G401.6 (cell line): ENCODE measurements at regions not wholly inside any gene's neighbourhood (a gene's known extent, or its start where the extent isn't known, plus 50 kb on each side); places are given as distances from the start of the nearest gene placed in this dataset.

Experiments used
- FAIRE-seq: peaks from 2 replicates; lab custom pipeline; 2012; peaks lifted over from hg19 to GRCh38; lab: Jason Lieb, UNC

DNA sequence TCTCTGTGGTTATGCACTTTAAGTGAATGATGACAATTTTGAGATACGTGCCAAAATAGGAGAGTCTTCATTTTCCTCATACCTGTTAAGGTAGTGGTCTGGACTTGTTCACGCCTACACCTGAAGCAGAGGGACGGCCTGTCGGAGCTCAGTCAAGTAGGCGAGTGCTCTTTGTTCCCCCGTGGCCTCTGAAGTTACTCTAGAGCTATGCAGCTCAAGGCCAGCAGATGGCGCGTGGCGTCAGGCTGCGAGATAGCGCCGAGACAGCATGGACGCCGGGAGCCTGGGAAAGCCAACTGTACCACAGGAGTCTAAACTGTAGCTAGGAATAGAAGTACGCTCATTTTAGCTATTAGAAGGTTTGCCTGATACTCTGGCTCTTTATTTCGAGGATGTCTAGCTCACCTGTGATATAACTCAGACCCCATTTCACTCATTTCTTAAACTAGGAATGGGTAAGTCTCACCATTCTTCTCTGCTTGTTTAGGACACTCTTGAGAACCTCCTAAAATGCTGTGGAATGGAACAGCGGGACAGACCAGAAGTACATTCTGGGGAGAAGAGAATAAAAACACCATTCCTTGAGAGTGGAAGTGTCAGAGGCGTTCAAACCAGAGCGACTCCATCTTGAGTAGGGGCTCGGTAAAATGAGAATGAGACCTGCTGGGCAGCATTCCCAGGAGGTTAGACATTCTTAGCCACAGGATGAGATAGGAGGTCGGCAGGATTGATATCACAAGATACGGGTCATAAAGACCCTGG, 267.4 kb upstream of the HMGA2 start:
- FAIRE-seq: peak; percentile 77

- no peak for FAIRE-seq
These were observed 266.7 kb upstream of the HMGA2 start for GRCh38 chr12:65557438-65558181.

DNA sequence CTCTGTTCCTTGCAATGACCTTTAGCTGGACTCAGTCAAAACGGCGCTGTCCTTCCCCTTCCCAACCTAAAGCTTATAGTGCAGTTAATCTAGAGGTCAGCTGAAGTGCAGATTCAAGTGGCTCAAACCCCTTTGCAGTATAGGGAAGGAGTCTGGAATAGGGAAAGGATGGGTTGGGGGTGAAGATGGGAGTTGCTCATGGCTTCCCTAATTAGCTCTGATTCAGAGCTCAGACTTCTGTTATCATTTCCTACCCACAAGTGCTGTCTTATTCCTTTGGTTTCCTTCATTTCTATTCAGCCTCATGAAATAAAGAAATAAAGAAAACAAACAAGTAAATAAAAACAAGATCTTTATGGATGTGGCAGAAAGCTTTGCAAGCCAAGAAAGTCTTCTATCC, 264.0 kb upstream of the HMGA2 start:
- no peak for FAIRE-seq

- FAIRE-seq: no peak
These were observed 262.4 kb upstream of the HMGA2 start for GRCh38 chr12:65561798-65562382.

- peak; percentile 90 for FAIRE-seq
These were observed 258.4 kb upstream of the HMGA2 start for GRCh38 chr12:65565601-65566560.

DNA sequence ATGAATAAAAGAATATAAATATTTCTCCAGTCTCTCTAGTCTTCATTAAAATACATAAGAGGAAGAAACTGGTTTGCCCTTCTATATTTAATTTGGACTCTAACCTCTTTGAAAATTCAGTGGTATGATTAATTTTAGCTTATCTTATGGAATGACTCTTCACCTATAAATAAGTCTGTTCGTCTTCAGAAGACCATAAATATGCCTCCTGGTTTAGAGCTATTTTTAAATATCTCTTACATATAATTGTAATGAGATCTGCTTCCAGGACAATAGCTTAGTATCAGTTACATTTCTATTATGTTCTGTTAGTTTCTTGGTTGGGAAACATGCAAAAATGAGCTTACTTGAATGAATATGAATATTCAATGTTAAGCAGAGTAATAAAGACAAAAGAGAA, 257.5 kb upstream of the HMGA2 start:
- no peak for FAIRE-seq

- FAIRE-seq: no peak
These were observed 256.5 kb upstream of the HMGA2 start for GRCh38 chr12:65567820-65568219.

DNA sequence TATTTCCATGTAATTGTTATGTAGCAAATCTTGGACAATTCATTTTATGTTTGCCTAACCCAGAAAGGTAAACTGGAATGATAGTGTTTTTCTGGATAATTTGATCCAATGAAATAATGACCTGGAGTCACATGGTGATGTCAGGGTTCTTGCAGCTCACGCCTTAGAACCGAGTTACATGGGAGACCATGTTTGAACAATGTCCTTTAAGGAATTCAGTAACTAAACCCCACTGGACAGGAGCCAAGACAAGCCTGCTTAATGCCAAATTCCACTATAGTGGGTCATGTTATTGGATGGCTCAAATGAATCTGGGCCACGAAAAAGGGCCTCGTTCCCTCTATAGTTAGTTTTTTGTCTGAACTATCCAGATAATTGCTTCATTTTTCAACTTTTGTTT, 255.8 kb upstream of the HMGA2 start:
- peak; percentile 13 for FAIRE-seq

DNA sequence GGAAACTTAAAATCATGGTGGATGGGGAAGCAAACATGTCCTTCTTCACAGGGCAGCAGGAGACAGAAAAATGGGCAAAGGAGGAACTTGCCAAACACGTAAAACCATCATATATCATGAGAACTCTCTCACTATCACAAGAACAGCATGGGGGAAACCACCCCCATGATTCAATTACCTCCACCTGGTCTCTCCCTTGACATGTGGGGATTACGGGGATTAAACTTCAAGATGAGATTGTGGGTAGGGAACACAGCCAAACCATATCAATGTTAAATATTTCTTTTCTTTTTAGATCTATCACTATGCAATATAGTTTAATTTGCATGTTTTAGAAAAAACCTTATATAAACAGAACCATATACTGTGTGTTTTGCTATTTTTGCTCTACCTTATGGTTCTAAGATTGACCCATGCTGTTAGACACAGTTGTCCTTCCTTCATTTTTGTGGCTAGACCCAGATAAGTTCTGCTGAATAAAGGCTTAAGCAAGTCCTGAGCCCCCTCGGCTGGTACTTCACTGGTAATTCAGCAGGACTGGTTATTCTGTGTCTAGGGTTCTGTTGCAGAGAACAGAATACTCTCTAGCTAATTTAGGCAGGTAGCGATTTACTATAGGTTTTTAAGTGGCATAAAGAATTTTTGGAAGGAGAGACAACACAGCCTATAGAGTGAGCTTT, 253.7 kb upstream of the HMGA2 start:
- no peak for FAIRE-seq

- FAIRE-seq: no peak
These were observed 249.4 kb upstream of the HMGA2 start for GRCh38 chr12:65574867-65575266.

GRCh38 chr12:65584016-65584415, 240.3 kb upstream of the HMGA2 start:
- no peak for FAIRE-seq

GRCh38 chr12:65585648-65586602, 238.4 kb upstream of the HMGA2 start:
- peak; percentile 63 for FAIRE-seq

GRCh38 chr12:65586796-65587195, 237.5 kb upstream of the HMGA2 start:
- FAIRE-seq: no peak

- peak; percentile 90 for FAIRE-seq
These were observed 234.0 kb upstream of the HMGA2 start for GRCh38 chr12:65590318-65590717.

- FAIRE-seq: no peak
These were observed 231.9 kb upstream of the HMGA2 start for GRCh38 chr12:65592416-65592815.

GRCh38 chr12:65593239-65593701, 231.0 kb upstream of the HMGA2 start:
- no peak for FAIRE-seq

GRCh38 chr12:65594409-65594808, 229.9 kb upstream of the HMGA2 start:
- FAIRE-seq: peak; percentile 100

GRCh38 chr12:65595016-65595560, 229.2 kb upstream of the HMGA2 start:
- no peak for FAIRE-seq

GRCh38 chr12:65596514-65597091, 227.7 kb upstream of the HMGA2 start:
- FAIRE-seq: peak; percentile 91

DNA sequence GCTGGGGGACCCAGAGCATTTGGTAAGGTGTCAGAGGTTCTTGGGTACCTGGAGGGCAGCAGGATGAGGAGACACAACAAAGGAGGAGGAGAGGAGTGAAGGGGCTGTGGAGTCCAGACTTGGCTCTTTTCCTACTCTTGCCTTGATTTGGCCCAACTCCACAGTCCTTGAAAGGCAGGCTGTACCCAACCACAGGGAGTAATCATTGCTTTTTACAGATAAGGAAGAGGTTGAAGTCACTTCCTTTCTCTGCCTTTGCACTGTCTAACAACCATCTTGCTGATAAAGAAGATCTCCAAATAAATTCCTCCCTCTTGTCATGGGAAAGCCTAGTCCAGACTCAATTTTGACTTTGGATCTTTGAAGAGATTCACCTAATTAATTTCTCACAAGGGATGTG, 226.8 kb upstream of the HMGA2 start:
- no peak for FAIRE-seq
